DMS153 treated with DMSO at 0.1 percent for 48 hours (cell line): ENCODE measurements at regions not wholly inside any gene's neighbourhood (a gene's known extent, or its start where the extent isn't known, plus 50 kb on each side); places are given as distances from the start of the nearest gene placed in this dataset.

Experiments used
- DNase-seq: peaks from one replicate; lab custom pipeline; 2025; ENCODE audit not compliant: unreplicated experiment; lab: John Stamatoyannopoulos, UW

- DNase-seq = no peak
These were observed 172.5 kb upstream of the SHH start for GRCh38 chr7:155984609-155985405.

DNA sequence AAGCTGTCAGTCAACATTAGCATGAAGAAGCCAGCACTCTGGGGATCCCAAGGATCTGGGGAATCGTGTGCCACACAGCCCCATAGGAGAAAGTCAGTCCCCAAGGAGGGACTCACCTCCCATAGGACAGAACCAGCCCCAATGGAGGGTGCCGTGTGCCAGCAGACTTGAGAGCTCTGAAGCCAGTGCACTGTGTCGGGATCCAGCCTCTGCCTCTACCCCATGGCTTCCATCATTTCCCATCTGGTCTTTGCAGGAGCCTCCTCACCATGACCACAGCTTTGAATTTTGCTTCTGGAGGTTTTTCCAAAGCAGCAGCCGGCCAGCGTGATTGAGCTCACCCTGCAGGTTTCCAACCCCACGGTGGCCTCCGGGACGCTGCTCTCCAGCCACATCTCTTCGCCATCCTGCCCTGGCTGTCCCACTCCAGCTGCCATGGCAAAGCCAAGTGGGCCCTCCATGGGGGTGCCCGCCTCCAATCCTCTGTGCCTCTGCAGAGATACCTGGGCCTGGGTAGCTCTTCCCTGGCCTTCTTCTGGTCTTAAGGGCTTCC is 171.8 kb upstream of the SHH start:
- no peak for DNase-seq

- no peak for DNase-seq
These were observed 171.0 kb upstream of the SHH start for GRCh38 chr7:155983176-155983815.

DNA sequence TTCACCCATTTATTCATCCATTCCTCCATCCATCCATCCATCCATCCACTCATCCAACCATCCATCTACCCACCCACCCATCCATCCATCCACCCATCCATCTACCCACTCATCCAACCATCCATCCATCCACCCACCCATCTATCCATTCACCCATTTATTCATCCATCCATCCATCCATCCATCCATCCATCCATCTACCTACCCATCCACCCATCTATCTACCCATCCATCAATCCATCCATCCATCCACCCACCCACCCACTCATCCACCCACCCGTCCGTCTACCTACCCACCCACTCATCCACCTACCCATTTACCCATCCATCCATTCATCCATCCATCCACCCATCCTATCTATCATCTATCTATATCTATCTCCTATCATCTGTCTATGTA is 169.4 kb upstream of the SHH start:
- DNase-seq = no peak

GRCh38 chr7:155980841-155981240 is 168.6 kb upstream of the SHH start:
- DNase-seq = no peak

GRCh38 chr7:155979994-155980393 is 167.7 kb upstream of the SHH start:
- DNase-seq = no peak

- DNase-seq = no peak
These were observed 167.3 kb upstream of the SHH start for GRCh38 chr7:155979566-155979965.

DNA sequence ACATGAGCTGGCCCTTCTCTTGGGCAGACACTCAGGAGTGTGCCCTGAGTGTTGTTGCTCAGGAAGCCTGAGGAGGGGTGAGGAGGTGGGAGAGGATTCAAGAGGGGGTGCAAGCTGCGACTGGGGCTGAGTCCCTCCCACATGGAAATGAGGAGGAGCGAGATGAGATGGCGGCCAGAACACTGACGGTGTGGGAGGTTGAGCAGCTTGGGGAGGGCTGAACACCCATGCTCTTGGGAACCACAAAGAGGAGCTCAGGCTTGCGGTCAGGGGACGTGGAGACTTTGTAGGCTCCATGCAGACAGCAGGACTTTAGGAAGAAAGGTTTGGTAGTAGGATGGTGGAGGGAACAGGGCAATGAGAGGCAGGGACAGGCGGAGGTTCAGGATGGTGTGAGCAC is 163.2 kb upstream of the SHH start:
- no peak for DNase-seq

DNA sequence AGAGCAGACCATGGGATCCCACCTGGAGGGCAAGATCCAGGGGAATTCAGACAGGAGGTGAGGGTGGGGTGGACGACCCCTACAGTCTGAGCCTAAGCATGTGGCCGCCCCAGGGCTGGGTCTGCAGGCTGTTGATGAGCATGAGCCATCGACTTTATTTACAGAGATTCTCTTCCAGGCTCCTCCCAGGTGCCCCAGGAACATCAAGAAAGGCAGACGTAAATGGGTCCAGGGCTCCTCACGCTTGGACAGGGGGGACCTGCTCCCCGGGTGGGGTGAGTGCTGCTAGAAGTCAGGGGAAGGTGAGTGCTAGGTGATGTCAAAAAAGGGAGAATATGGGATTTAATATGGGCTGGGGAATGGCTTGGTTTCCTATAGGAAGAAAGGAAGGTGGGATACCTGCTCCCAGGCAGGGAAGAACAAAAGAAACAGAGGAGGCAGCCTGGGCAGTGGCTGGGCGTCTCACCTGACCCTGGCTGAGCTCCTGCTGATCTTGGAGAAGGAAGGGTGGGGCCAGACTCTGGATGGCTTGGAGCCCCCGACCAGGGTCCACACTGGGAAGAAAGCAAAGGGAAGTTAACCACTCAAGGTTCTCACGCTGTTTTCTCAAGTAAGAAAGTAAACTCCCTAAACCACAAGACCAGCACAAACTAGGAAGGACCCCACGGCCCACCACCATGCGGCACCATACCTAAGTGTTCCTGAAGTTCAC is 162.1 kb upstream of the SHH start:
- no peak for DNase-seq

- no peak for DNase-seq
These were observed 161.3 kb upstream of the SHH start for GRCh38 chr7:155973451-155973997.

- DNase-seq = no peak
These were observed 160.6 kb upstream of the SHH start for GRCh38 chr7:155972651-155973390.

GRCh38 chr7:155972247-155972646 is 160.0 kb upstream of the SHH start:
- no peak for DNase-seq

GRCh38 chr7:155971180-155971770 is 159.0 kb upstream of the SHH start:
- DNase-seq = no peak

GRCh38 chr7:155969192-155969929 is 157.1 kb upstream of the SHH start:
- no peak for DNase-seq

DNA sequence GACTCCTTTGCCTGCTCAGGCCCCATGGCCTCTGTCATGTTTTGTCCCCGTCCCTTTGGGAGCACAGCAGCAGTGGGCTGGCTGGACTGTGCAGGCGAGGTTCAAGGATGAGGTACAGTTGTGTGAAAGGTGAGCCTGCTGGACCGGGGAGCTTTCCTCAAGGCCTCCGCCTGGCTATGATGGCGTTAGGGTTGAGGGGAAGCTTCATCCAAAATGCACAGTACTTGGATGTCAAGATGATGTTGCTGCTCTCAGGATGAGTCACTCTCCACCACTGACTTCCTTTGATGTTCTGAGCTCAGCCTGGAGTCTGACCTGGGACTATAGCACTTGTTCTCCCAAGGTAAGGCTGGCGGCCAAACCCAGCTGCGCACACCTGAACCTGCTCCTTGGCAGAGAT is 152.7 kb upstream of the SHH start:
- no peak for DNase-seq

GRCh38 chr7:155964543-155964942 is 152.3 kb upstream of the SHH start:
- DNase-seq = no peak

- DNase-seq = no peak
These were observed 151.5 kb upstream of the SHH start for GRCh38 chr7:155963771-155964195.

GRCh38 chr7:155963356-155963755 is 151.1 kb upstream of the SHH start:
- no peak for DNase-seq

DNA sequence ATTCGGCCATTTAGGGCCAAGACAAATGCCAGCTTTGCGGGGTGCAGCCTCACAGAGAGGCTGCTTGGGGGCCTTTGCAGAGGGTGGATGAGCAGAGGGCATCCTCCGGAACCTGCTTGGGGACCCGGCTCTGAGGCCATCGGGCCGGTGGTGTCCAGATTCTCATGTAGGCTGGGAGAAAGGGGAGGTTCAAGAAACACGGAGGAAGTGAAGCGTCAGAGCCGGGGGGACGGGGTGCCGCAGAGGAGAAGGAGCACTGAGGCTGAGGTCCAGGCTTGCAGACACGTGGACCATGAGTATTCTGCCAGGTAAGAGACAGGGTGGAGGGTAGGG is 150.7 kb upstream of the SHH start:
- no peak for DNase-seq
